ENCODE measurements at regions not wholly inside any gene's neighbourhood (a gene's known extent, or its start where the extent isn't known, plus 50 kb on each side); places are given as distances from the start of the nearest gene placed in this dataset.

DNA sequence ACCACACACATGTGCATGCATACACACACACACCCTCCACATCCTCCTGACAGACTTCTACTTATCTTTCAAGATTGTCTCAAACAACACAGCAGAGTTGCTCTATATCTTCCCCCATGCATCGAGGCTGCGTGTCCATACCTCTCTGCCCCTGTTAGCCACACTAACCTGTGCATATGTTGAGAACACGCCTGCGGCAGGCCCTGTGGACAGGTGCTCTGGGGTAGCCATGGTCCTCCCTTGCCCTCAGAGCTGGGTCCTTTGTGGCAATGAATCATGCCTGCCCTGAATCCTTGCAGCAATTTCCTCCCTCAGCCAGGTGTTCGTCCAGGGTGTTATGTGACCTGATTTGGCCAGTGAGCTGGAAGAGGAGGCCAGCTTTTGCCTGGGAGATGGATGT is 213.3 kb downstream of the KATNAL1 start:
- no peaks in the 10 kb centered on the region for H3K9me3 ChIP-seq
- no peaks in the 10 kb centered on the region for H3K27me3 ChIP-seq
- H3K4me3 ChIP-seq, result no peak overlapping the region
- no peak for TF ChIP-seq CTCF (IDR thresholded peaks at IDR 0.05)
- ATAC-seq (no peak), DNase-seq (no peak)
- no peak overlapping the region for H3K27ac ChIP-seq
- H3K4me1 ChIP-seq, result no peaks in the 10 kb centered on the region
- intact Hi-C loops (cut with DNase I), result no loop called here
- H3K36me3 ChIP-seq, result no peaks in the 10 kb centered on the region

- Histone ChIP-seq H3K27ac (no peak overlapping the region), H3K4me1 (no peaks in the 10 kb centered on the region), H3K36me3 (no peaks in the 10 kb centered on the region), H3K9me3 (no peaks in the 10 kb centered on the region), H3K4me3 (no peak overlapping the region), H3K27me3 (no peaks in the 10 kb centered on the region)
- intact Hi-C loops (cut with DNase I), result no loop called here
- no peak for DNase-seq
- no peak for ATAC-seq
- TF ChIP-seq CTCF (IDR thresholded peaks at IDR 0.05), result no peak
Observed at GRCh38 chr13:30093236-30093635, 214.1 kb downstream of the KATNAL1 start.

- TF ChIP-seq CTCF (IDR thresholded peaks at IDR 0.05), result no peak
- peak; percentile 89 for ATAC-seq
- no peak for DNase-seq
- no peak overlapping the region for H3K27ac ChIP-seq
- H3K9me3 ChIP-seq, result no peaks in the 10 kb centered on the region
- H3K4me3 ChIP-seq, result no peak overlapping the region
- no peaks in the 10 kb centered on the region for H3K27me3 ChIP-seq
- no peaks in the 10 kb centered on the region for H3K36me3 ChIP-seq
- H3K4me1 ChIP-seq, result no peaks in the 10 kb centered on the region
- intact Hi-C loops (cut with DNase I), result no loop called here
Observed at GRCh38 chr13:30091691-30092090, 215.7 kb downstream of the KATNAL1 start.

GRCh38 chr13:30091035-30091434 is 216.3 kb downstream of the KATNAL1 start:
- H3K4me1 ChIP-seq, result no peaks in the 10 kb centered on the region
- no peak for DNase-seq
- H3K4me3 ChIP-seq, result no peak overlapping the region
- peak; percentile 53 for ATAC-seq
- intact Hi-C loops (cut with DNase I), result no loop called here
- H3K36me3 ChIP-seq, result no peaks in the 10 kb centered on the region
- no peak for TF ChIP-seq CTCF (IDR thresholded peaks at IDR 0.05)
- no peak overlapping the region for H3K27ac ChIP-seq
- no peaks in the 10 kb centered on the region for H3K9me3 ChIP-seq
- no peaks in the 10 kb centered on the region for H3K27me3 ChIP-seq

DNA sequence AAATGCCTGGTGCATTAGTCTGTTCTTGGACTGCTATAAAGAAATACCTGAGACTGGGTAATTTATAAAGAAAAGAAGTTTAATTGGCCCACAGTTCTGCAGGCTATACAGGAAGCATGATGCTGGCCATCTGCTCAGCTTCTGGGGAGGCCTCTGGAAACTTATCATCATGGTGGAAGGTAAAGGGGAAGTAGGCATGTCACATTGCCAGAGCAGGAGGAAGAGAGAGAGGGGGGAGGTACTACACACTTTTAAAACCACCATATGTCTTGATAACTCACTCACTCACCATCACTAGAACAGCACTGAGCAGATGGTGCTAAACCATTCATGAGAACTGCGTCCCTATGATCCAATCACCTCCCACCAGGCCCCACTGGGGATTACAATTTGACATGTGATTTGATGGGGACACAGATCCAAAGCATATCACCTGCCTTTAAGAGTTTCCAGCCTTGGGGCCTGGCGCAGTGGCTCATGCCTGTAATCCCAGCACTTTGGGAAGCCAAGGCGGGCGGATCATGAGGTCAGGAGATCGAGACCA is 219.0 kb downstream of the KATNAL1 start:
- DNase-seq (no peak), ATAC-seq (no peak)
- no peak for TF ChIP-seq CTCF (IDR thresholded peaks at IDR 0.05)
- Histone ChIP-seq H3K9me3 (no peaks in the 10 kb centered on the region), H3K27ac (no peak overlapping the region), H3K4me1 (no peaks in the 10 kb centered on the region), H3K27me3 (no peaks in the 10 kb centered on the region), H3K36me3 (no peaks in the 10 kb centered on the region), H3K4me3 (no peak overlapping the region)
- intact Hi-C loops (cut with DNase I), result no loop called here

DNA sequence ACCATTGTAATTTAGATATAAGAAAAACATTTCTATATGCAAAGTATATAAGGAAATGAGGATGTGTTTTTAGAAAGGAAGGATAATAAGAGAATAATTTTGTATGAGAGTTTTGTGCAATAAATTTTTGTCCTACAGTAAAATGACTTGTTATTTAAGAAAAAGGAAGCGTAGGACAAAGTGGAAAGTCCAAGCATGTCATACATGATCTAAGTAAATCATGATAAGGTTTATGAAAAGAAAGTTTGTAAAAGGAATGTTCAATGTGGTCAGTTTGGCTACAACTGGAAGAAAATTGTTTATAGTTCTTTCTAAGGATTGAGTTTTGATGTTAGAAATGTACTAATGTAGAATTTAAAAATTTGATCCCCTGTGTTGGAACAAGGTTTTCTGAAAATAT is 222.3 kb downstream of the KATNAL1 start:
- Histone ChIP-seq H3K36me3 (no peaks in the 10 kb centered on the region), H3K27me3 (no peaks in the 10 kb centered on the region), H3K9me3 (no peaks in the 10 kb centered on the region), H3K4me1 (no peaks in the 10 kb centered on the region), H3K4me3 (no peak overlapping the region), H3K27ac (no peak overlapping the region)
- no peak for TF ChIP-seq CTCF (IDR thresholded peaks at IDR 0.05)
- intact Hi-C loops (cut with DNase I), result no loop called here
- no peak for DNase-seq
- ATAC-seq, result no peak

Data from upper lobe of right lung (tissue), 1 donor.